COLO668 (cell line): ENCODE measurements at regions not wholly inside any gene's neighbourhood (a gene's known extent, or its start where the extent isn't known, plus 50 kb on each side); places are given as distances from the start of the nearest gene placed in this dataset.
"Not testable (repeated sequence)": the region's sequence is repeated elsewhere in the genome, so short reads cannot be mapped to it uniquely, and the experiment has no call there.

Source experiments
- DNase-seq: peaks from one replicate; lab custom pipeline; 2025; ENCODE audit not compliant: unreplicated experiment; lab: John Stamatoyannopoulos, UW

DNA sequence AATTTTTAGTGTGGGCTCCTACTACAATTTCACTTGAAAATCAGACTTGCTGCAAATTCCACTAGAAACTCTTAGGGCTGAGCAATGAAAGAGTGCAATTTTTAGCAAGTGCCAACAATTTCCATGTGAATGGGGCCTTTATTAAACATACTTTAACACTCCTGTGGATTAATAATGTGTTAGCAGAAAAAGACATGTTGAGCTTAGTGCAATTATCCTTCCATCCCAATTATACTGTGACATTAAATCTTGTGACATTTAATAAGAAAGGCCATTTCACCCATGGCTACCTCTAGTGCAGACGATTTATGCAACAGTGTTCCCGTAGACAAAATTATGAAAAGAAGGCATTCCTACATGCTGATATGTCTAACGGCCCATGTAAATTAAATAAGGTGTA lies 639.7 kb downstream of the STK39 start:
- DNase-seq = no peak

GRCh38 chr2:167607211-167607610 lies 640.2 kb downstream of the STK39 start:
- no peak for DNase-seq

DNA sequence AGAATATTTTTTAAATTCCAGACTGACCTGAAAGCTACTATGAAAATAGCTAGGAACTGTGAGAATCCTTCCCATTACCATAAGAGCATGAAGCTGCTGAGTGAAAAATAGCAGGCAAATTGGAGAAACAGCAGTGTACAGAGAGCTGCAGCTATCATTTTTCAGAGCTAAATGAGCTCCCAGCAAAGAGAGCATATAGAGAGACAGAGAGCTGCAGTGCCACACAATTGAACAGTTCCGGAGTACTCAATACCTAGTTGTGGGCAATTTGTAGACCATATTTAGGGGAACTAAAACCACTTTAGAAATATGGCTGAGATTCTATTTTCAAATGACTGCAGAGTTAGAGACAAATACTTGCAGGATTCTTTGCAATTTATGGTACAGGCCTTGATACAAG lies 645.3 kb downstream of the STK39 start:
- no peak for DNase-seq

DNA sequence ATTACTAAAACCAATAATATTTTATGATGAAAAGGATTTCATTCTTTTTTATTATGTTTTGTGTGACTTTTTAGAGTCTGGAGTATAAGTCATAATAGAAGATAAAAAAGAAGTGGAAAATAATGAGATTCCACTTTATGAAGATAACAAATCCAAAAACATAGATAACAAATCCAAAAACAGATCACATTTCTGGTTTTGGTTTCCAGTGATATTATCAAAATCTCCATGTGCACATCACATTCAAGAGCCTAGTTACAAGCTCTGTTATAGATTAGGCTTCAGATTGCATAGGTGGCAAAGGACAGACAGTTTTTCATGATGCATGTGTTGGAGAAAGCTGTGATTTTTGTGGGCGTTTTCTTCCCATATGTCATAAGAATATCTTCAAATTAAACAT lies 648.2 kb downstream of the STK39 start:
- no peak for DNase-seq

DNA sequence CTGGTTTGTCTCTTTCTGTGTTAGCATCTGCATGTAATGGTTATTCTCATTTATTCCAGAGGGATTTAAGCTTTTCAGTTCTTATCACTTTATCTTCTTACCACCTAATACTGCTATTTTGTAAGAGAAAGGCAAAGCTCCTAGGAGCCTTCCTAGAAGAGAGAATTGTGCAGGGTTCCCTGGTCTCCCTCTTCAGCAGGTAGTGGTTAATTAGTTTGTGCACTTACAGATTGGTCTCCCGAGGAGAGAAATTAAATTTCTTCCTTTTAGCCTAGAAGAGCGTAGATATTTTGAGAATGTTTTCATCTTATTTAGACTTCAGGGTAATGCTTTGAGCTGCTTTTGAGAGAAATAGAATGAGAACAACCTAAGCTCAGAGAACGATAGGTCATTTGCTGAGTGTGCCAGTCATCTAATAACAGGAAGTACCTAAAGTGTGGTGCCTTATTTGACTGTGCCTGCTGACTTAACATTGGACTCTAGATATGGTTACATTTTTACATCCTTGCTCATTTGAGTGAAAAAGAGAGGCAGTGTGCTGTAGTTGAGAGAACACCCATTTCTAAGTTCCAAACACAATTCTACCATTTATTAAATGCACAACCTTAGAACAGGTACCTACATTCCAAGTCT lies 651.4 kb downstream of the STK39 start:
- DNase-seq = no peak

- no peak for DNase-seq
Observed at GRCh38 chr2:167595021-167595420, 652.4 kb downstream of the STK39 start.

DNA sequence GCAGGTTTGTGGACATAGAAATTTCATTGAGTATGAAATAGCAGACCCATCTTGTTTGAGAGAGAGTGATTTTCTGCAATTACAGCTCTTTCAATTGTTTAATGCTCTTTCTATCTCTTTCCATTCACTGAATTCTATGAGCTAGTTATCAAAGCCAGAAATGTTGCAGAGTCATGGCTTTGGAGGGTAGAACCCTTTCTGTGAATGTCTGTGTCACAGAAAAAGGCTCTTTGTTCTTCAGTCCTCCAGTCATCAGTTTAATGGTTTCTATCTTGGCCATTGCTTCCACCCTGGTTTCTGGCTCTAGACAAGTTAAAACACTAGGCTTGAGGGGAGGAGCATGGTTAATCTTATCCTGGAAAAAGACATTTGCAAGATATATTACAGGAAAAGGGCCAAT lies 655.0 kb downstream of the STK39 start:
- no peak for DNase-seq

DNA sequence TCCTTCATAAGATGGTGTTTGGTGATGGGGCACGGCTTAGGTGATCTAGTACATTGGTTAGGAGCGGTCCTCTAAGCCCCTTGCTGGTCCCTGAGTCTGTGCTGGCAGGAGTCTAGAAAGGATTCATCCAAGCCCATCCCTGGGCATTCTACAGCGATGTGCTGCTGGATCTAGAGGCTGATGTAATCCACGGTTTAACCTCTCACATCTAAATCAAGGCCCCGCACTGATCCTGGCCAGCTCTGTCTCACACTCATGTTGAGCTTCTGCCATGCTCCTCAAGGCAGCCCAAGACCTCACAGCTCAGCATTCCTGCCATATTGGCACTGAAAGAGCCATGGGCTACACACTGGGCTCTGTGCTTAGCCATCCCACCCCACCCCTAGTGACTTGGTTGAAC lies 664.8 kb downstream of the STK39 start:
- no peak for DNase-seq

DNA sequence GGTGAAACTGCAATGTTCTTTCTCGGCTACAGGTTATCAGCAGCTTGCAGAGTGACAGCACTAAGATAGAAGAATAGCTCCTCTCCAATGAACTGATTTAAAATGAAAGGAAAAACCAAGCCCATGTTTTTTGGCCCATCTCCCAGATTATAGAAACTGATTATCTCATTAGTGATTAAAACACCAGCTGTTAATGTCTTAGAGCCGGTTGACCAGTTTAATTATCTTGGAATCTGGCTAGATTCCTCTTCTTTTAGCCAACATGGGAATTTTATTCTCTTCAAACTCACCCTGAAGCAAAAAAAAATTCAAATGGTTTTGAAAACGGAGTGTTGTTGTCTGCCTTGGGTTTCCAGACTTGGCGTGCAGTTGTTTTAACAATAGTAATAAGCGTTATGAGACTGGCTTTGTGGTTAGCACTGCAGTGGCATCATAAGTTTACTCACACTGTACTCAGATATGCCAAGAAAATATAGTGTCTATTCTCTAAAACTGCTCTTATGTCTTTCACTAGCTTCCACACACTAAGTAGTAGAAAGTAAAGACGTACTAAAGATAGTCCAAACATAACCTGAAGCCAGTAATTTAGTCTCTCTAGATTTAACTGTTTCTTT lies 665.3 kb downstream of the STK39 start:
- no peak for DNase-seq

- DNase-seq = no peak
Observed at GRCh38 chr2:167579826-167580225, 667.6 kb downstream of the STK39 start.

DNA sequence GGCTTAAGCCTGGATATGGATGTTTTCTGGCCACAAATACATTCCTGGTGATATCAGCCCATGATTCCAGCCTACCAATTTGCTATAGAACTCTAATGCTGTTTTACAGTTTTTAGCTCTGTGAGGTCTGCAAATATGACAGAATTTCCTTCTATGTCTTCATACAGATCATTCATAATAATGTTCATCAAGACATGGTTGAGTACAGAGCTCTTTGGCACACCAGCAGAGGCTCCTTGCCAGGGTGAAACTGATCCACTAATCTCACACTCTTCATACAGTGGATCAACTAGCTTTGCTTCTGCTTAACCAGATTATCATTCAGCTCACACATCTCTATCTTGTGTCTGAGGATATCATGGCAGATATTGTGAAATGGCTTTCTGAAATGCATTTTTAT lies 672.1 kb downstream of the STK39 start:
- DNase-seq = no peak

DNA sequence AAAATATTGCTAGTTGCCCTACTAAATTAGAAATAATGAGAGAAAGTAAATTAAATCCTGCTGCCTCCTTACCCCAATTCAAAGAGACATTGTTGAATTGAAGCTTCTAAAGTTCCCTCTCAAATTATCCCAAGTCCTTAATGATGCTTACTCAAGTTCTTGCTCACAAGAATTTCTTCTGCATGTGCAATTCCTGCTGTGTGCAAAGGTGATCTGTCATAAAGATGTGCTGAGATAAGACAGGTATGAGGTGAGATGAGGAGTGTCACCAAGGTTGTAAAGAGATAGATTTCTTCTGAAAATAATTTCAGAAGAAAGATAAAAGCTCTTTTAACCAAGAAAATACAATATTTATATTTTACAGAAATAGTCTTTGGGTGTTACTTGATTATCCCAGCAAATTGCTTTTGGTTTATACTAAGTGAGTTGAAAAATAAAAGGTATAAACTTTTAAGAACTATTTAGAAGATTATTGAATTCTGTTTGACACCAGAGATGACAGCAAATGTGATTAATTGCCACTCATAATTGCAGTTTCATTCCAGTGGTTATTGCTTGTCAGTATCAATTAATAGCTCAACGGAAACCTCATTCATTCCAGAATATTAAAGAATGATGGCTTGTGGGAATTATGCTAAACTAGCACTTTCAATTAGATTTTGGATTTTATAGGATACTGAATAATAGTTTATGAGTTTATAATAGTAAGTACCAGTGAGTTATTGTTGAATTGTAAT lies 674.3 kb downstream of the STK39 start:
- DNase-seq = no peak

DNA sequence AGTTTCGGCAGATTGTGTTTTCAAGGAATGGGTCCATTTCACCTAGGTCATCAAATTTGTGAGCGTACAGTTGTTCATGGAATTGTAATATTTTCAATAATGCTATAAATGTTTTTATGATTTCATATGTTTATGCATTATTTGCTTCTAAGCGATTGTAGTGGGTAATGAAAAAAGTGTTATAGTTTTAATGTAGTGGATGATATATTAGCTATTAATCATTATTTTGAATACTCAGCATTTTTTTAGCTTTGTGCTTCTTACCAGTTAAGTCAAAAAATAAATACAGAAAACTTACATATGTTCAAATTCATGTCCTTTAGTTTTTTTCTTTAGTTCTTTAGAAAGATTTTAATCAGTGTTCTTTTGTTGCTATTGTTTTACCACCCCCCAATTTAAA lies 677.0 kb downstream of the STK39 start:
- DNase-seq = no peak

DNA sequence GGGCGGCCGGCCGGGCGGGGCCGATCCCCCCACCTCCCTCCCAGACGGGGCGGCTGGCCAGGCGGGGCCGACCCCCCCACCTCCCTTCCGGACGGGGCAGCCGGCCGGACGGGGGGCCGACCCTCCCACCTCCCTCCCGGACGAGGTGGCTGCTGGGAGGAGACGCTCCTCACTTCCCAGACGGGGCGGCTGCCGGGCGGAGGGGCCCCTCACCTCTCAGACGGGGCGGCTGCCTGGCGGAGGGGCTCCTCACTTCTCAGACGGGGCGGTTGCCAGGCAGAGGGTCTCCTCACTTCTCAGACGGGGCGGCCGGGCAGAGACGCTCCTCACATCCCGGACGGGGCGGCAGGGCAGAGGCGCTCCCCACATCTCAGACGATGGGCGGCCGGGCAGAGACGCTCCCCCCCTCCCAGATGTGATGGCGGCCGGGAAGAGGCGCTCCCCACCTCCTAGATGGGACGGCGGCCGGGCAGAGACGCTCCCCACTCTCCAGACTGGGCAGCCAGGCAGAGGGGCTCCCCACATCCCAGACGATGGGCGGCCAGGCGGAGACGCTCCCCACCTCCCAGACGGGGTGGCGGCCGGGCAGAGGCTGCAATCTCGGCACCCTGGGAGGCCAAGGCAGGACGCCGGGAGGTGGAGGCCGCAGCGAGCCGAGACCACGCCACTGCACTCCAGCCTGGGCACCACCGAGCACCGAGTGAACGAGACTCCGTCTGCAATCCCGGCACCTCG lies 675.8 kb downstream of the XIRP2 start:
- DNase-seq = not testable (repeated sequence)

DNA sequence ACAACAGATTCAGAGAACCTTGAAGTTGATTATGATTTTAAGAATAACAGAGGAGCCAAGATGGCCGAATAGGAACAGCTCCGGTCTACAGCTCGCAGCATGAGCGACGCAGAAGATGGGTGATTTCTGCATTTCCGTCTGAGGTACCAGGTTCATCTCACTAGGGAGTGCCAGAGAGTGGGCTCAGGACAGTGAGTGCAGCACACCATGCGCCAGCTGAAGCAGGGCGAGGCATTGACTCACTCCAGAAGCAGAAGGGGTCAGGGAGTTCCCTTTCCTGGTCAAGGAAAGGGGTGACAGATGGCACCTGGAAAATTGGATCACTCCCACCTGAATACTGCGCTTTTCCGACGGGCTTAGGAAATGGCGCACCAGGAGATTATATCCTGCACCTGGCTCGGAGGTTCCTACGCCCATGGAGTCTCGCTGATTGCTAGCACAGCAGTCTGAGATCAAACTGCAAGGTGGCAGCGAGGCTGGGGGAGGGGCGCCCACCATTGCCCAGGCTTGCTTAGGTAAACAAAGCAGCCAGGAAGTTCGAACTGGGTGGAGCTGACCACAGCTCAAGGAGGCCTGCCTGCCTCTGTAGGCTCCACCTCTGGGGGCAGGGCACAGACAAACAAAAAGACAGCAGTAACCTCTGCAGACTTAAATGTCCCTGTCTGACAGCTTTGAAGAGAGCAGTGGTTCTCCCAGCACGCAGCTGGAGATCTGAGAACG lies 670.2 kb downstream of the XIRP2 start:
- not testable (repeated sequence) for DNase-seq

DNA sequence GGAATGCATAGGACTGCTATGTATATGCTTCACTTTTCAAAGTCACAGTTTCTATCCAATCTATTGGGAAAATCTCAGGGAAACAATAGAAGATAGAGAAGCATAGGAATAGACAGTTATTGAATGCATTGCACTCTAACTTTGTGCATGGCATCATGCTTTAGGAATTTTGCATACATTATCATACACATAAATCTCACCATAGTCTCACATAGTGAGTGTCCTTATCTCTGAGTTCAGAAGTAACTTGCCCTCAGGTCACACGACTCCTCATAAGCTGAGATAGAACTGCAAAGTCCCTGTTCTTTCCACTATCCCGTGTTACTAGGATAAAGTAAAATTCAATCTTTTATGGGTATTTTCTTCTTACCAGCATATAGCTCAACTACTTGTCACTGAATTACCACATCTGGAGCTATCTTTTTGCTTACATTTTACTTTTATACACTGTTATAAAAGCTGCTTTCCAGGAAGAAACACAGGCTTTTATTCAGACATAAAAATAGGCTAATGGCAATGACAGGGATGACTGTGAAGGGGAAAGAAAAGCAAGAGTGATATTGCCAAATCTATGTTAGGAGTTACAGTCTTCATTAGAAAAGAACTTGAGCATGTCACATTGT lies 666.9 kb downstream of the XIRP2 start:
- no peak for DNase-seq

DNA sequence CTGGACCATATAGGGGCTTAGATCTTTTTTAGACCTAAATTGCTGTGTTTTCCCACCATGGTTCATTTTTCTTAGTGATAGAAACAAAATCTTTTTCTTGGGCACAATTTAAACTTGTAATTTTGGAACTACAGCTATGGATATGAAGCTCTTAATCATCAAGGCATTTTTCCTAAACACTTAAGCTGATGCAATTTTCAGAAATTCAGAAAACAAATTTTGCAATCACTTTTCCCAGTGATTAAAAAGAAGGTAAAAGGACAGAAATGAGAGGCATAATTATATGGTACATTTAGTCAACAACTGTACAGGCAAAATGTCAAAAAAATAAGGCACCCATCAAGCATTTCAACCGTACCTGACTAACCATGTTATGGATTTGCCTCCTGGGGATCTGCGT lies 665.4 kb downstream of the XIRP2 start:
- DNase-seq = no peak

GRCh38 chr2:167551416-167551815 lies 663.1 kb downstream of the XIRP2 start:
- DNase-seq = no peak

DNA sequence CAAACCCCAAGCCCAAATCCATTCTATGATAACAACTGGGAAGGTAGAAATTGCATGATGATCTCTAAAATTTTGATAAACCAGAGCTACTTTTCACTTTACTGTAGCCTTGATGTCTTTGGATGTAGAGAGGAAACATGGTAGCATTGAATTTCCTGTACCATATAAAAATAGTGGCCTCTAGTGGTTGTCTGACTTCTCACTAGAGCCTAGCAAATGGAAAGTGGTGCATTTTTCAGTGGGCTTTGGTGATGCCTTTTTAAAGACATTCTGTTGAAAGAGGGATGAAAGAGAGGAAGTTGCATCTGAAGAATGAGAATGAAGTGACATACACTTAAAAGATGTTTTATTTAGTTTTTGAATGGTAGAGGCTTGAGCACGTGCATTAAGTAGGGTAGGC lies 662.2 kb downstream of the XIRP2 start:
- DNase-seq = no peak

- DNase-seq = no peak
Observed at GRCh38 chr2:167548396-167548795, 660.1 kb downstream of the XIRP2 start.

DNA sequence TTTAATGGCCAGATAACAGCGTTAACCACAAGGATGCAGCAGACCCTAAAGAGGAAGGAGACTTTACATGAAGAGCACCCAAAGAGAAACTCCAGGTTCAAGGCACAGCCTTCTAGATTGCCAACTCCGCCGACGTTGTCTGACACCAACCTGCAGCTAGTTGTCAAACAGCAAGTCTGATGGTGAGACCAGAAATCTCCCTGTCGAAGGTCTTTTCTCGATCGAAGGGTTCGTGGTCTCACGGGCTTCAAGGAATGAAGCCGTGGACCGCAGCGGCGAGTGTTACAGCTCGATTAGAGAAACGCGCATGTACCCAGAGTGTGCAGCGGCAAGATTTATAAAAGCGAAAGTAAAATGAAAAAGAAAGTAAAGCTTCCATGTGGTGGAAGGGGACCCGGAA lies 656.3 kb downstream of the XIRP2 start:
- DNase-seq = no peak
